HG03135 (cell line): ENCODE measurements at regions not wholly inside any gene's neighbourhood (a gene's known extent, or its start where the extent isn't known, plus 50 kb on each side); places are given as distances from the start of the nearest gene placed in this dataset.

Experiments
- ATAC-seq: cut with Tn5 transposase; IDR thresholded peaks from one replicate; pipeline ENCODE4 v1.9.1; 2021; ENCODE audit warnings: mild to moderate bottlenecking, moderate library complexity; ENCODE audit not compliant: unreplicated experiment

DNA sequence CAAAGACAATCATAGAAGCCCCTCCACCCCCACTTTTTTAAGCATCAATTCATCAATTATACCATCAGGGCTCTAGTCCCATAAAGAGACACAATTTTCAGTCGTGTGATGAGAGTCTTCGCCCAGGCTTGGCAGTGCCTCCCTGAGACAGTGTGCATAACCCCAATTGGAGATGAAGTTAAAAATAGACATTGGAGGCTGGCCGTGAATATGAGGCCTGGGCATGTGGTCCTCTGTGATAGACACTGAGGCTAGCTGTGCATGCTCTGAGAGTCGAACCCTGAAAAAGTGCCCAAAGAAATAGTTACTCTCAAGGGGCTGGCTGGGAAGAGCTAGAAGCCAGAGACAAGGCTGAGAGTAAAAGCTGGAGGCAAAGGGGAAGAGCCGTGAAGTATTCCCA lies 248.6 kb upstream of the NR4A3 start:
- no peak for ATAC-seq

DNA sequence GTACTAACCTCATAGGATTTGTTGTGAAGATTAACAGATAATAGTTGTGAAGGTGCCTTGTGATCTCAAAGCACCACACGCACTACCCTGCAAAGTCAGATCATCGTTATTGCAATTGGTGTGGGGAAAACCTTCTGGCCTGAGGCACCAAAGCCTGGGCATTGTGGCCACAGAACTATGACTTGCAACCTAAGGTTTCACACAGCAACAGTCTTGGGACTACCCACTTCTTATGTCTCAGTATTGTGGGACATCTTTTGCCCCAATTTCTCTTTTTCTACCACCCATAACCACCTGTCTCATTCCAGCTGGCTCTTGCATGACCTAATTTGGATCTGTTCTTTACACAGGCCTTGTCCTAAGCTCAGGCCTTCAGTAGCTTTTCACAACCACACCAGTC lies 247.8 kb upstream of the NR4A3 start:
- ATAC-seq = no peak

DNA sequence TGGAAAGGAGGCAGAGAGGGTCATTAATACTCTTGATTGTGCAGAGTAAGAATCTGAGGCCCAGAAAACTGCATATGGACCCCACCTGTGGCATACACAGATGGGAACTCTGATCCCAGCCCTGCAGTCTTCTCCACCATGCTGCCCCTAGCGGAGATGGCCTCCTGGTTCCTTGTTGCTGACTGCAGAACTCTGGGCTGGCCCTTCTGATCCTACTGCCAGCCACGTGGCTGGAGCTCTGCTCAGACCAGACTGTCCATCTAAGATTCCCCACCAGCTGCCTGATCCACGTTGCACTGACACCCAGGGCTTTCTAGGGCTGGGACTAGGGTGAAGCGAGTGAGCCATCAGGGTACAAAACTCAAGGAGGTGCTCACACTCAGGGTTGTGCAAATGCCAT lies 245.7 kb upstream of the NR4A3 start:
- no peak for ATAC-seq

DNA sequence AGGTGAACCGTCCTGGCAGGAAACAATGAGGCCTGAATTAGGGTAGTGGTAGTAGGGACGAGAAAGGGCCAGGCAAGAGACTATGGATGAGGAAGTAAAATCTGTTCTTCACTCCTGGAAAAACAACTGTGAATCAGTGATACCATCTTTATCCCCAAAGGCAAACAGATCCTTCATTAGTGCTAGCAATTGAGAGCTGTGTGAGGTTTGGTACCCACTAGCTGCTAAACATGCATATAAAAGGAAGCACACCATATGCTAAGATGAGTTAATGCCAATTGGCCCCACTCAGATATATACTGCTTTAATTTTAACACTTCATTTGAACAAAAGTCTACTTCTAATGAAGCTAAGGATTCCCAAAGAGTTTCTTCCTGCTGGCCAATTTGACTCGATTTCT lies 244.8 kb upstream of the NR4A3 start:
- ATAC-seq = no peak

DNA sequence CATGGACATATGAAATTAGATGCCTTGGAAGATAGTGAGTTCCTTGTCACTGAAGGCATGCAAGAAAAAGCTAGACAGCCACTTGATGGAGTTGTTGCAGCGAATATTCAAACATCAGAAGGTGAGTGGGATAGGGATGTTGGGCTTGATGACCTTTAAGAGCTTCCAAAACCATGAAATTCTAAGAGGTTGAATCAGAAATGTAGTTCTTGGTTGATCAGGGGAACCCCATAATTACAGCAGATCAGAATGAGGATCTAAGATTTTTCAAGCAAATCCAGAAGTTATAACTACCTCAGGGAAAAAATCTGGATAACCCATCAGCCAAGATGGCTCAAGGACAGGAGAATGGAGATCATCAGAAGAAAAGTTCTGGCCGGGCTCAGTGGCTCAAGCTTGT lies 244.3 kb upstream of the NR4A3 start:
- ATAC-seq = no peak

DNA sequence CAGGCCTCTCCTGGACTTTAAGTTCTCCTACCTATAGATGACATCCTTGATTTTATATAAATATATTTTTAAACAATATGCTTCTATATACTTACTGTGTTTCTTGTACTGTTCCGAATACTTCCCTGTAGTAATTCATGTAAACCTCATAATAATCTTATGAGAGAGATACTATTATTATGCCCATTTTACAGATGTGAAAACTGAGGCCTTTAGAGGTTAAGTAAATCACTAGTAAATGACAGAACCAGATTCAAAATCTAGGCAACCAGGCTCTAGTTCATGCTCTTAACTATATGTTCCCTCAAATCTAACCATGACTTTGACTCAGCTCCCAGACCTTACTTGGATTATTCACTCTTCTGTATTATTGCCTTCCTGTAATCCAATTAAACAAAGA lies 243.0 kb upstream of the NR4A3 start:
- ATAC-seq = no peak

DNA sequence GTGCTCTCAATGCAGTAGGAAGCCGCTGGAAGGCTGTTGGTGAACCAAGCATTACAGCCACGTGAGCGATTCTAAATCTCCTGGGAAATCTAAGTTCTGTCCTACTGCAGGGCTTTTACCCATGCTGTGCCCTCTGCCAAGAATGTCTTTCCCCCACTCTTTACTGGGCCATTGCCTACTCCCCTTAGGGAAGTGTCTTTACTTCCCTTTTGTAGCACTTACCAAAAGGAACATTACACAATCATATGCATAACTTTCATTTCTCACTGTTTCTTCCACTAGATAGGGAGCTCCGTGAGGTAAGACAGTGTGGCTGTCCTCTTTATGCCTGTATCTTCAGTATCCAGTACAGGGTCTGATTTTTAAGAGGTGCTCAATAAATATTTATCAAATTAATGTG lies 241.7 kb upstream of the NR4A3 start:
- no peak for ATAC-seq

DNA sequence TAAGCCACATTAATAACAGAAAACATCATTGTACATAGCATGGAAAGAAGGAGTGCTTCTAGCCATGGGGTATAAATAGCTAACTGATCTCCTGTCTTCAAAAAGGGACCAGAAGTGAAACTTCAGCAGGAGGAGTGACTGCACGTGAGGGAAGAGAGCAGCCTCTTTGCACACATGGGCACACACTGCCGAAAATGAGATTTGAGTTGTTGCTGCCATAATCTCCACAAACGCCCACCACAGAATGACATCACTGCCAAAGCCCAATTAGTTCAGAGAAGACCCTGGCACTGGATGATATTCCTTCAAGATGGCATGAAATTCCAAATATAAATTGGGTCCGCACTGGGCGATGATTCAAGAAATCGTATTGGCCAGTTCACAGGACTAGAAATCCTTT lies 238.9 kb upstream of the NR4A3 start:
- no peak for ATAC-seq

DNA sequence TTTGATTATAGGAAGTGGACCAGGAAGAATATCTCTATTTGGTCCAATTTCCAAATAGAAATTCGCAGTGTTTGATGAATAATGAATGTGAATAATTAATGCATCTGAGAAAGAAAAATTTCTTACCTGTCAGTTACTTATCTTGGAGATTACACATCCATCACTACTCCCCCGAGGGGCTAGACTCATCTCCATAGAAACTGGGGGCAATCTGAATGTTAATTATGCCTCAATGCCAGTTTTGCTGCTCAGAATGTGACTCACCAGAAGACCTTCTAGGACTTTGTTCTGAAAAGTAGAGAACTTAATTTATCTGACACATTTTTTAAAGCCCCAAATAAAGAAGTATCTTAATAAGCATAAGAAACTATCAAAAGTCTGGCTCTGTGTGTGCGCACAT lies 233.4 kb upstream of the NR4A3 start:
- ATAC-seq = no peak

DNA sequence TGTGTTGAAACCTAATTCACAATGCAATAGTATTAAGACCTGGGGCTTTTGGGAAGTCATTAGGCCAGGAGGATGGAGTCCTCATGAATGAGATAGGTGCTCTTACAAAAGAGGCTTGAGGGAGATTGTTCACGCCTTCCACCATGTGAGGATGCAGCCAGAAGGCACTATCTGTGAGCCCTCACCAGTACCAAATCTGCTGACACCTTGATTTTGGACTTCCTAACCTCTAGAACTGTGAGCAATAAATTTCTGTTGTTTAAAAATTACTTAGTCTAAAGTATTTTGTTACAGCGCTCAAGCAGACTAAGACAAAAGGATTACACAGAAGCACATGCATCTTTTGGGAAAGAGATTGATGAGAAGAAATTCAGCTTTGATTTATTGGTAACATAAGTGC lies 232.9 kb upstream of the NR4A3 start:
- ATAC-seq = no peak

DNA sequence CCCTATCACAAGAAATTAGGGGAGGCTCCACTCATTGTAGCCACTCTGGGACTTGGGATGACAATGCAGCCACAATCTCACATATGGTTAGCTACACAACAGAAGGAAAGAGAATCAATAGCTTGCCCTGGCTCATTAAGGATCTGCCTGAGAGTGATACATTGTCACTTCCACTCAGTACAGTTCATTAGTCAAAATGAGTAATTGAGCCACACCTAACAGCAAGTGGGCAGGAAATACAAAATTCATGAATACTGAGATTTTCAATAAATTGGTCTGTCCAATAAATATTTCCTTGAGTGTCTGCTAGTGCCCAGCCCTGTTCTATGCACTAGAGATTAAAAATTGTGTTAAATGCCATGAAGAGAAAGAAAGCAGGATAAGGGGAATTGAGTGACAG lies 231.3 kb upstream of the NR4A3 start:
- ATAC-seq = no peak

DNA sequence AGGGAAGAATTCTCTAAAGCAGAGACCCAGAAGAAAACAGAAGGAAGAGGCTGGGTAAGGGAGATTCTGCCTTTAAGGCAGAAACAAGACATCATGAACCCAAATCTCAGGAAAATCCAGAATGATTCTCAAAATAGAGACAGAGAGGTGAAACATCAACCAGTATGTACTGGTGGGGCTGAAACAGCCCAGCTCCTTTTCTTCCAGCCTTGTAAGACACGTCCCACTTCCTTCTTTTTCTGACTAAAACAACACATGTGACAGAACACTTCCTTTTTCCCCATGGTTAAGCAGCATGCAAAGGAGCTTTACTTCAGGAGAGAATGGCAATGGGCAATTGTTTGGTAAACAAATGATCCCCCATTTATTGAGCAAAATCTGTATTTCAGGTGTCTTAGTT lies 230.8 kb upstream of the NR4A3 start:
- no peak for ATAC-seq

DNA sequence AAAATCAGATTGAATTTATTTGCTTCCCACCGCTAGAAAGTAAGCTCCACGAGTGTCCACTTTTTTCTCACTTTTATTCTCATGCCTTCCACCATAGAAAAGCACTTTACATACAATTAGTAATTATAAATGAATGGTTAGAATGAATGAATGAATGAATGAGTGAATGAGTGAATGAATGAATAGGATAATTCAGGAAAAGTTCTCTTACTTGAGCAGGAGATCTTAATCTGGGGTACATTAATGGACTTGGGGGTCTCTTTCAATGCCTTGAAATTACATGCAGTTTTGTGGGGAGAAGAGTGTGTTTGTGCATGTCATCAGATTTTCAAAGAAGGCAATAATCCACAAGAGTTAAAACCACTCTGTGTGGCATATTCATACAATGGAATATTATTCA lies 229.9 kb upstream of the NR4A3 start:
- no peak for ATAC-seq

DNA sequence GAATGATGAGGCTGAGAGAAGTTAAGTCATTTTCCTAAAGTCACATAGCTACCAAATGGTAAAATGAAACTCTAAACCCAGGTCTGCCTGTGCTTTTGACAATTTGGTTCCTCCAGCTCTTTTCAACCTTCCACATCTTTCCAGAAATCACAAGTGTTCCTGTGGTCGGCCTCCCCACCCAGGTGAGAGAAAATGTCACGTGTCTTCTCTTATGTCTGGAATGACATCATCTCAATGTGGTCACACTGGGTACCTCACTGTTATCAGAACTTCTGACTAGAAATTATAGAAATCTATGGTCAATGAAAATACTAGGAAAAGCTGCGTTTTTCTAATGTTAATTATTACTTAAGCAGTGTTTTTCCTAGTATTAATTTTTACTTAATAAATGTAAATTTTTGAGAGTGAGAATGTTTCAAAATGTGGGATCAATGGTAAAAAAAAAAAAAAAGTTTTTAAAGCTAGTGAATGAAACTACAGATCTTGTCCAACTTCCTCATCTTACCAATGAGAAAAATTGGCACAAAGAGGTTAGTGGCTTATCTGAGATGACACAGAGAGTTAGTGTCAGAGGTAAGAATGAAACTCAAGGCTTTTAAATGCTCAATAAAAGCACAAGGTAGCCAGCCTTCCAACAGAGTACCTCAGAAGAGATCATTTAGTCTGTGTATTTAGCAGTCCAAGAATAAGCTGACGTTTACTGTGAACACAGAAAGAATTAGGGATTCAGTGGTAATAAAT lies 228.7 kb upstream of the NR4A3 start:
- no peak for ATAC-seq

DNA sequence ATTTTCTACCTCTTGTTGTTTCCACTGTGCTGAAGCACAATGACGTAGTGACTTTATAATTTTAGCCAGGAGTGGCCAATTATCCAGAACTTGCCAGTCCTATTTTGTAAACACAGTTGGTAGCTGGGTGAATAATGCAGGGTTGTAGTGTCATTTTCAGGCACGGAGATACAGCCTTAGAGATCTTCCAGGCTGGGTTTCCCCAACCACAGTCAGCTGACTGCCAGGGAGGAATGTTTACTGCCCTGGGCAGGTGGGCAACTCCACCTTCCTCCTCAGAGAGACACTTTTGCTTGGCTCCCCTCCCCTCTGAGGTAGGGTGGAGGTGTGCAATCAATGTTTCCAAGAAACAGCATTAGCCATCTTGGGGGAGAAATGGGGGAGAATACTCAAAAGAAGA lies 228.1 kb upstream of the NR4A3 start:
- ATAC-seq = no peak

DNA sequence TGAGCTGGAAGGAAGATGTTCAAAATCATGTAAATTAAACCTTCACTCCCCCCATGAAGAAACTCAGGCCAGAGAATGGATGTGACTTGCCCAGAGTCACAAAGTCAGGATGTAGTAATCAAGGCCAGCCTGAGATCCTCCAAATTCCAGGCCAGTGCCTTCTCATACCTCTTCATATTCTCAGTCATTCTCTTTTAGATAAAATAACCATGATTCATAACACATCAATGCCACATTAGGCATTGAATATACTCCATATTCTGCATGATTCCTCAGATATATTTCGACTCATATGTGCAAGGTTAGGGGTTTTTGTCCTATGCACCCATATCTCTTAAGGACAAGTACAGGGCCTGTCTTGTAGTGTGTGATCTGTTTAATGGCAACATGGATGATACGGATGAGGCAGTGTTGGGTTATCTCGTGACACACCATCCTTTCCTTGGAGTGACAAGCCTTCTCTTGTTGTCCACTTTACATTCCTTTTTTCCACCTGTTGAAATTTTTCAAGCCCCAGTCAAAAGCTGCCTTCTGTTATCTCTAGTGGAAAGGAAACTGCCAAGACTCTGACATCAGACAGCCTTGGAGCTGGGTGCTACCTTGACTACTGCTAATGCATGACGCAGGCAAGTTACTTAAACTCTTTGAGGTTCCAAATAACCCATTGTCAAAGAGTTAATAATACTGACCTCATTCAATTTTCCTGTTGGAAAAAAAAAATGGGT lies 227.5 kb upstream of the NR4A3 start:
- no peak for ATAC-seq

DNA sequence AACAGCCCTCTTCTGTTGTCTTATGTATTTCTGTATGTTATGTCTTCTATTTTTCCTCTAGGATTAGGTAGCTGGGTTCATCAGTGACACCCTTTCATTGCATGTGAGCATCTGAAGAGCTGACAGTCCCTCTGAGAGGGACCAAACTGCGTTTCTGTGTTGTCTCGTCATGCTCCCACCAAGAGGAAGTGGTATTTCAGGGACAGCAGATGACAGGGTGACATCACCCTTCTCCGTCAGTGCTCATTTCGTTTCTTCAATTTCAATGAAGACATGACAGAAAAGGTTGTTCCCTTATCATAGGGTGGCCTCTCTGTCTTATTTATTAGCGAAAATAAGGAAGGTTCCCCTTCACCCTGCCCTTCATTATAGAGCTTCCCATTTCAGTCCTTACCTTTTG lies 225.9 kb upstream of the NR4A3 start:
- ATAC-seq = no peak

DNA sequence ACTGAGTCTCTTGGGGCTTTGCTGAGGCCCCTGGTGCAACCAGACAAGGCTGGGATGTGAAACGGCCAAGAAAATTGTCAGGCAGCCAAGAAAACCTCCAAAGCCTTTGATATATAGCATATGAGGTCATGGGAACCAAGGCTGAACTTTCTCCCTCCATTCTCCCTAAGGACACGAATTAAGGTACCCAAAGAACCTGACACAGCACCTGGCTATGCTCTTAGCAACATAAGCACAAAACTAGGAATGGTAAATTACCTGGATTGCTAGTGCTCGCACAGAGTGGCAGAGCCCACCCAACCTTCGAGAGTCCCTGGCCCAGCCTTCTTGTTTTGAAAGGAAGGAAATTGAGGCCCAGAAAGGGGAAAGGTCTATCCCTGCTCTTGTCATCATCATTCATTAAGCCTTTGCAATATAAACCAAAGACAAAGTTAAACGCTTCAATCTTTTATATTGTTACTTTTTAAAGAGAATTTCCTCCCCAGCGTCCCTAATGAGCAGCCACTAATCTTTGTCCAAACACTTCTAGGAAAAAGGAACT lies 220.0 kb upstream of the NR4A3 start:
- no peak for ATAC-seq

DNA sequence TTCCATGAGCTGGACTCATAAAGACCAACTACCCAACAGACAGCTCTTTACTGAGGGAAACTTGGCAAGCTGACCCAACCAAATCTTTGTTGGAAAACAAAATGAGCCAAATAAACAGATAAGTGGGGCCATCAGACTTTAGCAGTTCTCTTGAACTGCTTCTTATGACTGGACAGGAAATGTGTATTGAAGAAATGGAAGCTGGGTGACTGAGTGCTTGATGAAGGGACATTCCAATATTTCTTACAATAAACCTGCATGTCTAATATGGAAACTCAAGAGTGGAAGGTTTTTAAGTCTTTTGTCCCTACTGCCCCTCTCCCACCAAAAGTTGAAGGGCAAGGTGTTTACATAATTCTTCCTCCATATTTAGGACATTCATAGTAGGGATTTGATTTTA lies 218.8 kb upstream of the NR4A3 start:
- ATAC-seq = no peak

DNA sequence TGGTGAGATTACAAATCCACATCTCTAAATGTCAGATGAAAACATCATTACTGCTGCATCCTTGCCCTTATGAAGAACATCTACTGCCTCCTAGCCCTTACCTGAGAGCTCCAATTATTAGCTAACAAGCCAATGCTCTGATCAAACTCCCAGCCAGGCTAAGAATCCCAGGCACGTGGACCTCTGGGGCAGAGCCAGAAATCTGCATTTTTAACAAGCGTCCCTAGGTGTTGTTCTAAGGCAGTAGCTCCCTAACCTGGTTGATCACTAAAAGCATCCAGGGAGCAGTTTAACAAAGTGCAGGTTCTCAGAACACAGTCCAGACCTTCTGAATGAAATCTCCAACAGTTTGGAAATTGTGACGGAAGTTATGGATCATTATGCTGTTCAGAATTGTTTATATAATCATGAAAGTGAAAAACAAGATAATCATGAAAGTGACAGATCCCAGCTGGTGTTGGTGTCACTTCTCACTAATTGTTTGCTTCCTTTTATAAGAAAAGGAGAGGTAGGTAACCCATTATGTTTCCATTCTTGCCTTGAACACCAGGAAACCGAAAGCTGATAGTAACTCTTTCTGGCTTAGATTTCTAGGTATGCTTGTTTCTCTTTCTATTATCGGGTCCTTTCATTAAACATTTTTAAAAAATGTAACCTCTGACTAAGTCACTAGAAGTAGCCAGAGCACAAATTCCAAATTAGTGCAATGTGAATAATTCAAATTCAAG lies 216.5 kb upstream of the NR4A3 start:
- ATAC-seq = peak; percentile 59

DNA sequence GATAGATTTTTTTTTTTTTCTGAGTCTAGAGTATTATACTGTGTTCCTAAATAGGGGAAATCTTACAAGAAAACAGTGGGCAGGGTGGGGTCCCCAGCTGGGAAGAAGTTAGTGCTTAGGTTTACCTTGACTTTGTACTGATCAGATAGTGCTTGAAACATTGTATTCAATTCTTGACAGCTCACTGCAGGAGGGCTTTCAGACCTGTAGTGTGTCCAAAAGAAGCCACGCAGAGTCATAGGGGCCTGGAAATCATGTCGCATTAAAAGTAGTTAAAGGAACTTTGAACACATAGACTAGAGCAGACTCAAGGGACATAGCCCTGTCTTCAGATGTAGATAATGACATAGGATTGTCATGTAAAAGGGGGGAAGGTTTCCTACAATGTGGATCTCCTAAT lies 215.4 kb upstream of the NR4A3 start:
- ATAC-seq = no peak

DNA sequence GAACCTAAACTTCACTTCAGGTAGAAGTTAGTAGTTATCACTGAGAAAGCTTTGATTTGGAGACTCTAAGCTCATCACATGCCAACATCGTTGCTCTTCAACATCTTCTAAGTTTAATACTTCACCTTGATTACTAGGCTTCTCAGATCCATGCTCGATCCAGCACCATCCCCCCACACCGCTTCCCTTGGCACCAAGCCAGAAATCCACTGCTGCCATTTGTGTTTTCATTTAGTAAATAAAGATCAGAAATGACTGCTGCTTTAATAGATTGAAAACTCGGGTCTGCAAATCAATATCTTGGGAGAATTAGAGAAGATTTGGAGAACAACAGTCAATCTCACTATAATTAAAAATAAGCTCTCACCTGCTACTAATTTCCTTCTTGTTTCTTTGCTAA lies 214.7 kb upstream of the NR4A3 start:
- ATAC-seq = no peak
